Urothelium cell line (cell line): ENCODE measurements at regions not wholly inside any gene's neighbourhood (a gene's known extent, or its start where the extent isn't known, plus 50 kb on each side); places are given as distances from the start of the nearest gene placed in this dataset.
A peak's percentile ranks its signal among the peaks of the same experiment; 100 is the strongest.
"Not testable (repeated sequence)": the region's sequence is repeated elsewhere in the genome, so short reads cannot be mapped to it uniquely, and the experiment has no call there.

Experiments used
- DNase-seq: peaks from one replicate; pipeline ENCODE4 v3.0.0; 2011; ENCODE audit warnings: low spot score, mixed read lengths
- FAIRE-seq: peaks from 2 replicates; lab custom pipeline; 2011; peaks lifted over from hg19 to GRCh38; lab: Jason Lieb, UNC

DNA sequence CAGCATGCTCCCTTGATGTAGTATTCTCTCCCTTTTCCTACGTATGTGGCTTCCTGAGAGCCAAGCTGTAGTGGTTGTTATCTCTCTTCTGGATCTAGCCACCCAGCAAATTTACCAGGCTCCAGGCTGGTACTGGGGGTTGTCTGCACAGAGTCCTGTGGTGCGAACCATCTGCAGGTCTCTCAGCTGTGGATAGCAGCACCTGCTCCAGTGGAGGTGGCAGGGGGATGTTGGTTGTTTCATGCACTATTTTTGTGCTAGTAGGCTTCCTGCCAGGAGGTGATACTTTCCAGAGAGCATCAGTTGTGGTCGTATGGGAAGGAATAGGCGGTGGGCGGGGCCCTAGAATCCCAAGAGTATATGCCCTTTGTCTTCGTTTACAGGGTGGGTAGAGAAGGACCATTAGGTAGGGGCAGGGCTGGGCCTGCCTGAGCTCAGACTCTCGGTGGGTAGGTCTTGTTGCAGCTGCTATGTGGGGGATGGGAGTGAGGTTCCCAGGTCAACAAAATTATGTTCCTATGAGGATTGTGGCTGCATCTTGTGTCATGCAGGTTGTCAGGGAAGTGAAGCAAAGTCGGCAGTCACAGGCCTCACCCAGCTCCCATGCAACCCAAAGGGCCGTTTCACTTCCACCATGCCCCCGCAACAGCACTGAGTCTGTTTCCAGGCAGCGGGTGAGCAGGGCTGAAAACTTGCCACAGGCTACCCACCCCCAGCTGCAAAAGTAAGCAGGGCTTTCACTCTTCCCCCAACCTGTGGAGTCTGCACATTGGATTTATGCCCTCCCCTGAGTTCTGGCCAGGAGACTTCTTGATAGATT lies 1139.5 kb downstream of the BCL11A start:
- DNase-seq, result no peak
- no peak for FAIRE-seq

DNA sequence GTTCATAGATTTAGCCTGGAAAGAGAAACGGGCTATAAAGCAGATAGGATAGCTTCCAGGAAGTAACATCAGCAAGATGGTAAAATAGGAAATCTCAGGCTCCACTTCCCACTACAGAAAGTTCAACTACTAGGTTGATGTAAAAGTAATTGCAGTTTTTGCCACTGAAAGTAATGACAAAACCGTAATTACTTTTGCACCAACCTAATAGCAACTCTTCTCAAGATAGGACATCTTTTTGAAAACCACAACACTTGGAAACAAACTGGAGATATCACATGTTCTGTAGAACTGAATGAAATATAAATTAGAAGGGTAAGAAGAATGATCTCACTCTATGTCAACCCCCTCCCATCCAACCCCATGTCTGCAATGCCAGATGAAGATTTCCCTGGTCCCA lies 1154.3 kb downstream of the BCL11A start:
- no peak for FAIRE-seq
- no peak for DNase-seq

- FAIRE-seq (no peak), DNase-seq (no peak)
These were observed 1155.4 kb downstream of the BCL11A start for GRCh38 chr2:59398081-59398480.

DNA sequence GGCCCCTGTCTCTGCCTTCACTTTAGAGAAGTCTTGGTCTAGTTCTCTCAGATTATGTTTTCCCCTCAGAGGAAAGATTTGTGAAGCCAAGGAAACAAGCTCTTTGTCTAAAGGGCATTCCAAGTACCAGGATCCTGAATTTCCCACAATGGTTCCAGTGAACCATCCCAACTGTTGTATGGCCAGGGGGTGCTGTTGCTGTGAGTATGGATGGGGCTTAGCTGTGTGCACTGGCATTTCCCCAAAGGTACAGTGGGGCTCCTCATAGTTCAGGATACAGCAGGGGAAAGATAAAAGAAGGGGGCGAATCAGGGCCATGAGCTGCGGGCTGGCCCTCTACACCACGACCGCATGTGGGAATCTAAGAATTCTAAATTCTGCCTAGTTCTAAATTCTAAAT lies 1154.0 kb upstream of the FANCL start:
- FAIRE-seq (no peak), DNase-seq (no peak)

GRCh38 chr2:59391896-59392295 lies 1150.8 kb upstream of the FANCL start:
- no peak for DNase-seq
- no peak for FAIRE-seq

DNA sequence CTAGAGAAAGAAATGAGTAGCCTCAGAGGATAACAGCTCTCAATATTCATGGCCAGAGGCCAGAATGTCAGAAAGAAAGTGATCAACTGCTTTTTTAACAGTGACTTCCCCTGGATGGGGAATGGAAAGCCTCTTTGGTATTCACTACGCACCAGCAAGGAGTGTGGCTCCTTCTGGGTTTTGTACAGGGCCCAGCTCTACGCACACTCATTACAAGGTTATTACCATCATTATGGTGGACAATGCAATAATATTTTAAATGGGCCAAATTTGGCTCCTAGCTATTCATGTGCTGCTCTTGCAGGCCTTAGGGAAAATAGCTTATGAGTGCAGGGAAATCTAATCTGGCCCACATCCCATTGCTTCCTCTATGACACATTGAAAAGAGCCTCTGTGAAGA lies 1149.5 kb upstream of the FANCL start:
- DNase-seq, result no peak
- FAIRE-seq, result no peak

DNA sequence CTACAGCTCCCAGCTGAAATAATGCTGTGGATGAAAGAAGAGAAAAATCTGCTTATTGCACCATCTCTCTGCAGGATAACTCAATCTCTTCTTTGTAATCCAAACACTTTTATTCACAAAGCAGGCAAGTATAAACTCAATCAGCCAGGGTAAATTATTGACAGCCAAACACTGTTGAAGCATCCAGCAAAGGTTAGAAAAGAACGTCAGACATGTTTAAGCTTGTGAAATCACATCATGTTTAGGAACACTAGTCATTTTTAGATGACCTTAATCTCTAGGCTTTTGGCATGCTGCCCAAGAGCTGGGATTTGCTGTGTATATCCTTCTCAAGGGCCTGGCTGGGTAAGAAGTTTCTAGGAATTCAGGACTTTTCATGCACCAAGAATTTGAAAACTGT lies 1148.1 kb upstream of the FANCL start:
- DNase-seq (peak; percentile 24), FAIRE-seq (no peak)

DNA sequence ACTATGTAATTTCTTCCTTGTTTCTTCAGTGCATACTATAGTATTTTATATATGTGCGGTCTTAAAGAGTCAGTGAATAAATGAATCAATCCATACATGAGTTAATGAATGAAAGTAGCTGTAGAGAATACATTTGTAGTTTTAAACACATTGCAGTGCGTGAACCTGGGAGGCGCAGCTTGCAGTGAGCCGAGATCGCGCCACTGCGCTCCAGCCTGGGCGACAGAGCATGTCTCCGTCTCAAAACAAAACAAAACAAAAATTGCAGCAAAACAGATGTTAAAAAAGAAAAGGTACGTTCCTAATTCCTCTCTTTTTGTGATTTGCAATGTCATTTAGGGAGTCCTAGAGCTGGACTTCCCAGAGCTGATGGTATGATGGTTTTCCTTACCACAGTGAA lies 1144.8 kb upstream of the FANCL start:
- no peak for FAIRE-seq

GRCh38 chr2:59383473-59383872 lies 1142.3 kb upstream of the FANCL start:
- no peak for DNase-seq
- FAIRE-seq, result no peak

More for the DNA sequence above, 1144.8 kb upstream of the FANCL start:
- no peak for DNase-seq

GRCh38 chr2:59378127-59378526 lies 1137.0 kb upstream of the FANCL start:
- DNase-seq (no peak), FAIRE-seq (no peak)

- DNase-seq (no peak), FAIRE-seq (no peak)
These were observed 1125.2 kb upstream of the FANCL start for GRCh38 chr2:59366288-59366687.

GRCh38 chr2:59354498-59354897 lies 1113.4 kb upstream of the FANCL start:
- no peak for FAIRE-seq

GRCh38 chr2:59353306-59353921 lies 1112.3 kb upstream of the FANCL start:
- DNase-seq (no peak), FAIRE-seq (no peak)

More at GRCh38 chr2:59354498-59354897, 1113.4 kb upstream of the FANCL start:
- no peak for DNase-seq

GRCh38 chr2:59342166-59342565 lies 1101.0 kb upstream of the FANCL start:
- DNase-seq, result no peak
- no peak for FAIRE-seq

DNA sequence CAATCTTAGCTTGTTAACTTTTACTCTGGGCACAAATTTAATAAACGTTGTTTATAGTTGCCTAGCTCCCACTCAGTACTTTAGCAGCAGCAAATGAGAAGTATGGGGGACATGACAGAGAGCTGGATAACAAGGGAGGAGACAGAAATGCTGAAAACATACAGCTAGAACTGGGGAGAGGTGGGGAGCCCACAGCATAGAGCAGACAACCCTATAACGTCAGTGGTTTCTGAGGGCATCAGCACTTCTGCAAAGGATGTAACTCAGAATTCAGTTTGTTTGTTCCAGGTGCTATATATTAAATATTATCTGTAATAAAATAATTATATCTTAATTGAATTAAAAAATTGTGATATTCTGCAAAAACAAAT lies 1098.7 kb upstream of the FANCL start:
- FAIRE-seq (no peak), DNase-seq (no peak)

- FAIRE-seq (no peak), DNase-seq (no peak)
These were observed 1098.2 kb upstream of the FANCL start for GRCh38 chr2:59339121-59339836.

GRCh38 chr2:59333007-59333406 lies 1091.9 kb upstream of the FANCL start:
- DNase-seq, result no peak
- FAIRE-seq, result no peak

DNA sequence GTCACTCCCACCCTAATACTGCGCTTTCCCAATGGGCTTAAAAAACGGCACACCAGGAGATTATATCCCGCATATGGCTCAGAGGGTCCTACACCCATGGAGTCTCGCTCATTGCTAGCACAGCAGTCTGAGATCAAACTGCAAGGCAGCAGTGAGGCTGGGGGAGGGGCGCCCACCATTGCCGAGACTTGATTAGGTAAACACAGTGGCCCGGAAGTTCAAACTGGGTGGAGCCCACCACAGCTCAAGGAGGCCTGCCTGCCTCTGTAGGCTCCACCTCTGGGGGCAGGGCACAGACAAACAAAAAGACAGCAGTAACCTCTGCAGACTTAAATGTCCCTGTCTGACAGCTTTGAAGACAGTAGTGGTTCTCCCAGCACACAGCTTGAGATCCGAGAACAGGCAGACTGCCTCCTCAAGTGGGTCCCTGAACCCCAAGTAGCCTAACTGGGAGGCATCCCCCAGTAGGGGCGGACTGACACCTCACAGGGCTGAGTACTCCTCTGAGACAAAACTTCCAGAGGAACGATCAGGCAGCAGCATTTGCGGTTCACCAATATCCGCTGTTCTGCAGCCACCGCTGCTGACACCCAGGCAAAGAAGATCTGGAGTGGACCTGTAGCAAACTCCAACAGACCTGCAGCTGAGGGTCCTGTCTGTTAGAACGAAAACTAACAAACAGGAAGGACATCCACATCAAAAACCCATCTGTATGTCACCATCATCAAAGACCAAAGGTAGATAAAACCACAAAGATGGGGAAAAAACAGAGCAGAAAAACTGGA lies 1085.6 kb upstream of the FANCL start:
- not testable (repeated sequence) for FAIRE-seq, DNase-seq

GRCh38 chr2:59322870-59323269 lies 1081.7 kb upstream of the FANCL start:
- no peak for DNase-seq
- no peak for FAIRE-seq

- FAIRE-seq (no peak), DNase-seq (no peak)
These were observed 1080.9 kb upstream of the FANCL start for GRCh38 chr2:59322005-59322404.
